ENCODE measurements at regions not wholly inside any gene's neighbourhood (a gene's known extent, or its start where the extent isn't known, plus 50 kb on each side); places are given as distances from the start of the nearest gene placed in this dataset.
"Not testable (repeated sequence)": the region's sequence is repeated elsewhere in the genome, so short reads cannot be mapped to it uniquely, and the experiment has no call there.

DNA sequence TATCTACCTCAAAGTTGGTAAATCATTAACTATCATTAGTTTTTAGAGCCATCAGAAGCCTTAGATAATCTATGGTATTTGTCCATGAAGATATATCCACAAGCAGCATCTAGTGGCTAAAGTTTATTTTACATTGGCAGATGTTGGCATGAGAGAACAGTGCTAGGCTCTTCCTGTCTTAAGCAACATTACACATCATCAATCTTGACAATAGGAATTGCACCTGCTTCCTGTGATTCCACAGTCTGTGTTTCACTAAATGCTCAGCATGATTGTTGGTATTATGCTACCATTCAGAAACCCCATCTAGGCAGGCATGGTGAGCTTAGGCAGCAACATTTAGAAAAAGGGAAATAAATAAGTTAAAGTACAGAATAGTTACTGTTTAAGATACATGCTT is 246.6 kb downstream of the SLCO4C1 start:
- DNase-seq (ENCODE audit: low read depth): no peak
- TF ChIP-seq, protein P1, sequence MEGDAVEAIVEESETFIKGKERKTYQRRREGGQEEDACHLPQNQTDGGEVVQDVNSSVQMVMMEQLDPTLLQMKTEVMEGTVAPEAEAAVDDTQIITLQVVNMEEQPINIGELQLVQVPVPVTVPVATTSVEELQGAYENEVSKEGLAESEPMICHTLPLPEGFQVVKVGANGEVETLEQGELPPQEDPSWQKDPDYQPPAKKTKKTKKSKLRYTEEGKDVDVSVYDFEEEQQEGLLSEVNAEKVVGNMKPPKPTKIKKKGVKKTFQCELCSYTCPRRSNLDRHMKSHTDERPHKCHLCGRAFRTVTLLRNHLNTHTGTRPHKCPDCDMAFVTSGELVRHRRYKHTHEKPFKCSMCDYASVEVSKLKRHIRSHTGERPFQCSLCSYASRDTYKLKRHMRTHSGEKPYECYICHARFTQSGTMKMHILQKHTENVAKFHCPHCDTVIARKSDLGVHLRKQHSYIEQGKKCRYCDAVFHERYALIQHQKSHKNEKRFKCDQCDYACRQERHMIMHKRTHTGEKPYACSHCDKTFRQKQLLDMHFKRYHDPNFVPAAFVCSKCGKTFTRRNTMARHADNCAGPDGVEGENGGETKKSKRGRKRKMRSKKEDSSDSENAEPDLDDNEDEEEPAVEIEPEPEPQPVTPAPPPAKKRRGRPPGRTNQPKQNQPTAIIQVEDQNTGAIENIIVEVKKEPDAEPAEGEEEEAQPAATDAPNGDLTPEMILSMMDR (IDR thresholded peaks at IDR 0.05; ENCODE audit: control insufficient read depth, extremely low read depth, insufficient read depth): no peak
- no peak overlapping the region for H3K4me3 ChIP-seq (ENCODE audit: low read depth, low read length)

DNA sequence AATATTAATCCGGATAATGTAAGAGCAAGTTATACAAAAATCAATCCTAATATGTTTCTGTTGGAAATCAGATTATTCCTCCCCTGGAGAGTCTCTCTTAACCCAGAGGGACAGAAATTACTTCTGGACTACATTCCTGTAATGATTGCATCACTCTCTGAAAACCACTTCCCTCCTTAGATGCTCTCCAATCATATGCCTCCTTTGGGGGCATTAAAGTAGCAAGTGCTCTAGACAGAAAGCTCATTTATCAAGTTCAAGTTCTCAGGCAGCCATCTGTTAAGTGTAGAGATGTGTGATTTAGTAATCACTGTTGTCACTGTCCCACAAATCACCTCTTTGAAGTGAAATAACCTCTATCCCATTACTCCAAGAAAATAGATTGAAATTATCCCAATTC is 247.1 kb downstream of the SLCO4C1 start:
- TF ChIP-seq, protein P1 (IDR thresholded peaks at IDR 0.05; ENCODE audit: control insufficient read depth, extremely low read depth, insufficient read depth): no peak
- H3K4me3 ChIP-seq (ENCODE audit: low read depth, low read length): no peak overlapping the region
- DNase-seq (ENCODE audit: low read depth): no peak

DNA sequence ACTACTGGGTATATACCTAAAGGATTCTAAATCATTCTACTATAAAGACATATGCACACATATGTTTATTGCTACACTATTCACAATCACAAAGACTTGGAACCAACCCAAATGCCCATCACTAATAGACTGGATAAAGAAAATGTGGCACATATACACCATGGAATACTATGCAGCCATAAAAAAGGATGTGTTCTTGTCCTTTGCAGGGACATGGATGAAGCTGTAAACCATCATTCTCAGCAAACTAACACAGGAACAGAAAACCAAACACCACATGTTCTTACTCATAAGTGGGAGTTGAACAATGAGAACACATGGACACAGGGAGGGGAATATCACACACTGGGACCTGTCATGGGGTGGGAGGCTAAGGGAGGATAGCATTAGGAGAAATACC is 249.0 kb downstream of the SLCO4C1 start:
- H3K4me3 ChIP-seq (ENCODE audit: low read depth, low read length); DNase-seq (ENCODE audit: low read depth): not testable (repeated sequence)

DNA sequence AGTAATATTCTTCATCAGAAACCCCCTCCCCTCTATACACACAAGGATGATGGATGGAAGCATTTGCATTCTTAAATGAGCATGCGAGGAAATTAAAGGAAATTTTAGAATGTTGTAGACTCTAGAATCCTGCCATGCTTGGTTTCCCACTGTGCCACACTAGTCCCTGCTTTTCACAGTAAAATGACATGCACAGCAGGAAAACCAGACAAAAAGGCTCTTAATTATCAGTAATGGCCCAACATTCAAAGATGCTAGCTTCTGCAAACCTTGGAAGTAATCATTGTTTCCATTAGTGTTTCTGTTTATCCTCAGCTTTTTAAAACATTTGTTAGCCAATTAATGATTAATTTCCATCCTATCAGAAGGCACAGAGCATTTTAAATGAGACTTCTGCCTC is 255.8 kb downstream of the SLCO4C1 start:
- no peak overlapping the region for H3K4me3 ChIP-seq (ENCODE audit: low read depth, low read length)
- TF ChIP-seq, protein P1 (IDR thresholded peaks at IDR 0.05; ENCODE audit: control insufficient read depth, extremely low read depth, insufficient read depth): no peak
- no peak for DNase-seq (ENCODE audit: low read depth)

DNA sequence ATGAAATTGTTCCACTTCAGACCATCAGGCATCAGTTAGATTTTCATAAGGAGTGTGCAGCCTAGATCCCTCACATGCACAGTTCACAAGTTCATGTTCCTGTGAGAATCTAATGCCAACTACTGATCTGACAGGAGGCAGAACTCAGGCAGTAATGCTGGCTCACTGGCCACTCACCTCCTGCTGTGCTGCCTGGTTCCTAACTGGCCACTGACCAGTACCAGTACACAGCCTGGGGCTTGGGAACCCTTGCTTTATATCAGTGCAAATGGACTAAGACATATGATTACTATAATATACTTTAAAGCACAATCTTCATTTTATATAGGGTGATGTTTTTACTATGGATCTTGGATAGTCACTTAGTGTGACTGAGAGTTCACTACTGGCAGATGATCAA is 259.2 kb downstream of the SLCO4C1 start:
- TF ChIP-seq, protein P1 (IDR thresholded peaks at IDR 0.05; ENCODE audit: control insufficient read depth, extremely low read depth, insufficient read depth): no peak
- H3K4me3 ChIP-seq (ENCODE audit: low read depth, low read length): no peak overlapping the region
- DNase-seq (ENCODE audit: low read depth): no peak

DNA sequence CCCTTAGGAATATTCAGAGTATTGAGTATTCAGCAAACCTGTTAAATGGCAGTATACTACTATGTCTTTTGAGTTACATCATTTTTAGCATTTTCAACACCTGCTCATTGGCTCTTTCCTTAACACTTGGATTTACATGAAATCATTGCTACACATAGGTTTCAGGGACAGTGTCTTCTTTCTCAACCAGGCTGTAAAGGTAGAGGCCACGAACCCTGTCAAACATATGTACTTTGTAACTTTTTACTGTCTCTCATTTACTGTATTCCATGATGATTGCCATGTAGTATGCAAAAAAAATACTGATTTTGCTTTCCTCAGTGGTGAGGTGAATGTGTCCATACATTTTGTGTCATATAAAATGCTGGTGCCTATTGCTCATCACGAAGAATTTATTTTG is 264.4 kb downstream of the SLCO4C1 start:
- no peak for DNase-seq (ENCODE audit: low read depth)
- TF ChIP-seq, protein P1 (IDR thresholded peaks at IDR 0.05; ENCODE audit: control insufficient read depth, extremely low read depth, insufficient read depth): no peak

DNA sequence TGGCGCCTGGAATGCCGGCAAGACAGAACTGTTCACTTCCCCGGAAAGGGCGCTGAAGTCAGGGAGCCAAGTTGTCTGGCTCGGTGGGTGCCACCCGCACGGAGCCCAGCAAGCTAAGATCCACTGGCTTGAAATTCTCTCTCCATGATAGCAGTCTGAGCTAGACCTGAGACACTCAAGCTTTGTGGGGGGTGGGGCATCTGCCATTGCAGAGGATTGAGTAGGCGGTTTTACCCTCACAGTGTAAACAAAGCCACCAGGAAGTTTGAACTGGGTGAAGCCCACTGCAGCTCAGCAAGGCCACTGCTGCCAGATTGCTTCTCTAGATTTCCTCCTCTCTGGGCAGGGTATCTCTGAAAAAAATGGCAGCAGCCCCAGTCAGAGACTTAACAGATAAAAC is 277.4 kb downstream of the SLCO4C1 start:
- TF ChIP-seq, protein P1 (IDR thresholded peaks at IDR 0.05; ENCODE audit: control insufficient read depth, extremely low read depth, insufficient read depth): no peak
- no peak for DNase-seq (ENCODE audit: low read depth)
- H3K4me3 ChIP-seq (ENCODE audit: low read depth, low read length): no peak overlapping the region

More for the DNA sequence above, 264.4 kb downstream of the SLCO4C1 start:
- H3K4me3 ChIP-seq (ENCODE audit: low read depth, low read length): no peak overlapping the region
